HEK293T (cell line): ENCODE measurements at regions not wholly inside any gene's neighbourhood (a gene's known extent, or its start where the extent isn't known, plus 50 kb on each side); places are given as distances from the start of the nearest gene placed in this dataset.

Experiments used
- CTCF ChIA-PET: fragments of 350-600 bp; formaldehyde crosslinking; extraction: SDS; loops from one replicate; lab custom pipeline; 2021; ENCODE audit warnings: antibody characterized with exemption, inconsistent platforms; lab: Yijun Ruan, JAX
- POLR2A ChIA-PET: fragments of 350-600 bp; formaldehyde crosslinking; extraction: SDS; loops from one replicate; lab custom pipeline; 2020; ENCODE audit warnings: antibody characterized with exemption, inconsistent platforms; lab: Yijun Ruan, JAX
- DNase-seq: peaks from one replicate; pipeline ENCODE4 v3.0.0; 2012; ENCODE audit warnings: mixed read lengths; ENCODE audit errors: extremely low spot score
- ARNT ChIP-seq: fragments of 450-650 bp; IDR thresholded peaks from 2 replicates; pipeline ENCODE4 v1.6.1; 2017; ENCODE audit warnings: mild to moderate bottlenecking
- BHLHE40 ChIP-seq: fragments of 450-650 bp; IDR thresholded peaks from 2 replicates; pipeline ENCODE4 v1.6.1; 2016; ENCODE audit warnings: mild to moderate bottlenecking, moderate library complexity, borderline replicate concordance
- CTBP1 ChIP-seq: fragments of 450-650 bp; IDR thresholded peaks from 2 replicates; pipeline ENCODE4 v1.6.1; 2016; ENCODE audit warnings: borderline replicate concordance
- ELF4 ChIP-seq: fragments of 450-650 bp; IDR thresholded peaks from 2 replicates; pipeline ENCODE4 v1.6.1; 2017; ENCODE audit warnings: antibody characterized with exemption
- FOXA1 ChIP-seq: fragments of 450-650 bp; IDR thresholded peaks from 2 replicates; pipeline ENCODE4 v1.6.1; 2016; ENCODE audit warnings: mild to moderate bottlenecking
- FOXK2 ChIP-seq: fragments of 450-650 bp; IDR thresholded peaks from 2 replicates; pipeline ENCODE4 v1.6.1; 2016; ENCODE audit warnings: mild to moderate bottlenecking
- FOXM1 ChIP-seq: fragments of 450-650 bp; IDR thresholded peaks from 2 replicates; pipeline ENCODE4 v1.6.1; 2017; ENCODE audit warnings: mild to moderate bottlenecking, borderline replicate concordance
- HDGF ChIP-seq: fragments of 450-650 bp; IDR thresholded peaks from 2 replicates; pipeline ENCODE4 v1.6.1; 2017; ENCODE audit warnings: antibody characterized with exemption, borderline replicate concordance
- L3MBTL2 ChIP-seq: fragments of 450-650 bp; conservative IDR thresholded peaks from 2 replicates; pipeline ENCODE4 v1.6.1; 2016; ENCODE audit warnings: mild to moderate bottlenecking
- LEF1 ChIP-seq: fragments of 450-650 bp; IDR thresholded peaks from 2 replicates; pipeline ENCODE4 v1.6.1; 2017; ENCODE audit warnings: mild to moderate bottlenecking, borderline replicate concordance
- NFRKB ChIP-seq: fragments of 450-650 bp; IDR thresholded peaks from 2 replicates; pipeline ENCODE4 v1.6.1; 2016; ENCODE audit warnings: mild to moderate bottlenecking, moderate library complexity
- SP1 ChIP-seq: fragments of 450-650 bp; IDR thresholded peaks from 2 replicates; pipeline ENCODE4 v1.6.1; 2017
- SUZ12 ChIP-seq: fragments of 450-650 bp; IDR thresholded peaks from 2 replicates; pipeline ENCODE4 v1.6.1; 2016; ENCODE audit warnings: mild to moderate bottlenecking
- TARDBP ChIP-seq: fragments of 450-650 bp; IDR thresholded peaks from 2 replicates; pipeline ENCODE4 v1.6.1; 2016
- ZNF384 ChIP-seq: fragments of 450-650 bp; IDR thresholded peaks from 2 replicates; pipeline ENCODE4 v1.6.1; 2016
- TF ChIP-seq, protein P1 (sequence below): fragments of 450-650 bp; IDR thresholded peaks from 2 replicates; pipeline ENCODE4 v1.6.1; 2016

DNA sequence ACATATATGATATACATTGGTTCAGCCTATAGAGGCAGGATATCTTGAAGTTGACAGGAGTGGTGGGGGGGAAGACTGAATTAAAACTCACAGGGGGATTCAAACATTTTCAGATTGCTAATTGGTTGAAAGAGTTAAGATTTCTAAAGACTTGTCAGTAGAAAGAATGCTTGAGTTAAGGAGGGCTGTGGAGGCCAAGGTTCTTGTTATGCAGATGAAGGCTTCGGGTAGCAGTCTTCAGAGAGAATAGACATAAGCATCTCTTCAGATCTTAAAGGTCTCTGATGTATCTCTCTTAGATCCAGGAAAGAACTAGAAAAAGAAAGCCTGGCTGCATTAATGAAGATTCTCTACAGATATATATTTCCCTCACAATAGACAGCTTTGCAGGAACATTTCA is 209.8 kb upstream of the SEMA3D start:
- DNase-seq: no peak
- ChIA-PET CTCF (no interaction called here), POLR2A (no interaction called here)
- TF ChIP-seq HDGF (no peak), FOXA1 (no peak), NFRKB (no peak), ARNT (no peak)

DNA sequence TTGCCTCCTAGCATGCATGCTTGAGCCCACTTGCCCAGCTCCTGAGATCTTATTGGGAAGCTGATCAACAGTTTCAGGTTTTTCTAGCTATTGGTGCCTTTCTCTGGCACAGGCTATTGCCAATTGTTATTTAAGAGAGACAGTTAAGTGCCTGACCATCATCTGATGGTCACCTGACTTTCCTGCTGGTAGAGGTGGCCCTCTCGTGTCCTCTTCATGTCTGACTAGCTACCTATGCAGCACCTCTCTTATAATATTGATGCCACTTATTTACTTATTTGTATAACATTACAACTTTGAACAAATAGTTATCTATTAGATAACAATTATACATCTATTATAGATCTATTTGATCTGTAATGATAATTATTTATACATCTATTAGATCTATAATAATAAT is 205.9 kb upstream of the SEMA3D start:
- DNase-seq: no peak
- CTCF ChIA-PET: no interaction called here
- TF ChIP-seq, protein P1, sequence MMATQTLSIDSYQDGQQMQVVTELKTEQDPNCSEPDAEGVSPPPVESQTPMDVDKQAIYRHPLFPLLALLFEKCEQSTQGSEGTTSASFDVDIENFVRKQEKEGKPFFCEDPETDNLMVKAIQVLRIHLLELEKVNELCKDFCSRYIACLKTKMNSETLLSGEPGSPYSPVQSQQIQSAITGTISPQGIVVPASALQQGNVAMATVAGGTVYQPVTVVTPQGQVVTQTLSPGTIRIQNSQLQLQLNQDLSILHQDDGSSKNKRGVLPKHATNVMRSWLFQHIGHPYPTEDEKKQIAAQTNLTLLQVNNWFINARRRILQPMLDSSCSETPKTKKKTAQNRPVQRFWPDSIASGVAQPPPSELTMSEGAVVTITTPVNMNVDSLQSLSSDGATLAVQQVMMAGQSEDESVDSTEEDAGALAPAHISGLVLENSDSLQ: no peak
- TF ChIP-seq NFRKB: no peak
- POLR2A ChIA-PET: no interaction called here

GRCh38 chr7:85392326-85392725 is 205.5 kb upstream of the SEMA3D start:
- TF ChIP-seq FOXK2: no peak
- no peak for TF ChIP-seq SP1
- TF ChIP-seq TARDBP: no peak
- no peak for TF ChIP-seq HDGF
- no peak for TF ChIP-seq CTBP1
- TF ChIP-seq, protein P1: no peak
- no peak for TF ChIP-seq FOXA1
- no peak for TF ChIP-seq SUZ12
- TF ChIP-seq LEF1: no peak
- no peak for TF ChIP-seq ELF4
- no peak for TF ChIP-seq FOXM1
- TF ChIP-seq BHLHE40: no peak
- TF ChIP-seq L3MBTL2: no peak
- no peak for TF ChIP-seq ZNF384
- no peak for TF ChIP-seq ARNT
- no peak for TF ChIP-seq NFRKB
- DNase-seq: no peak
- ChIA-PET CTCF (no interaction called here), POLR2A (no interaction called here)

GRCh38 chr7:85386460-85386859 is 199.6 kb upstream of the SEMA3D start:
- DNase-seq: no peak
- TF ChIP-seq FOXK2 (no peak), SUZ12 (no peak), ELF4 (no peak), ZNF384 (no peak), TARDBP (no peak), FOXM1 (no peak)
- ChIA-PET CTCF (no interaction called here), POLR2A (no interaction called here)

DNA sequence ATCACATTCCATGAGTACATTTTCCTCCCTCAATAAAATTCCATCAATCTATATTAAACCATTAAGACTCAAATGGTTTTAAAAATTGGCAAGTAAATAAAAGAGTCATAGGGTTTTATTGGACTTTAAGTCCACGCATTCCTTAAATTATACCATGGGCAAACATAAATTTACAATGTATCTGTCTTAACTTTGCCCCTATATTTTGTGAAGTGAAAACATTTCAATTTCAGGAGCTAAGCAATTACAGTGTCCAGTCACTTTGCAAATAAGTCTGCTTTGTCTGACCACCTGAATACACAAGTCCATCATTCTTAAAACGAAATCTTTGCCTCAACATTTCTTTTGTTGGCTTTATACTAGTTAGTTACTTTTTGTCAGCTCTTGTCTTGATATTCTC is 197.5 kb upstream of the SEMA3D start:
- POLR2A ChIA-PET: no interaction called here
- DNase-seq: no peak
- no peak for TF ChIP-seq HDGF
- no peak for TF ChIP-seq SP1
- no peak for TF ChIP-seq SUZ12
- no peak for TF ChIP-seq BHLHE40
- TF ChIP-seq FOXK2: no peak
- no peak for TF ChIP-seq CTBP1
- TF ChIP-seq TARDBP: no peak
- TF ChIP-seq ZNF384: no peak
- TF ChIP-seq NFRKB: no peak
- no peak for TF ChIP-seq L3MBTL2
- TF ChIP-seq ARNT: no peak
- no peak for TF ChIP-seq ELF4
- TF ChIP-seq FOXM1: no peak
- no peak for TF ChIP-seq FOXA1
- TF ChIP-seq, protein P1: no peak
- no peak for TF ChIP-seq LEF1
- CTCF ChIA-PET: no interaction called here

DNA sequence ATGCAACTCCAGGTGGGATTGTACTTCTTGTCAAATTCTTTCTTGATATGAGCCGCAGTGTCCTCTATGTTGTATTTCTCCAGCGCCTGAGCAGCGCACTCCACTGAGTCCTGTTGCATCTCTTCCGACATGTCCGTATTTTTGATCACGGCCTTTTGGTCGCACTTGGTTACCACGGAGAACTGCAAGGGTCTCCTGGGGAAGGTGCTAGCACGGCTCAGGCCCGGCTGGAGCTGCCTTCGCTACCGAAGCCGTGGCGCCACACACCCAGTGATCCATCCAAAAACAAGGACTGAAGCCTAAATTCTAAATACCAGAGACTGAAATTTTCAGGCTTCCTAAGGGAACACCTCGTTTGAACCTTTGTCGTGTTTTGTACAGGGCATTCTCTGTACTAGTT is 194.4 kb upstream of the SEMA3D start:
- CTCF ChIA-PET: no interaction called here

GRCh38 chr7:85376589-85376988 is 189.7 kb upstream of the SEMA3D start:
- DNase-seq: no peak
- TF ChIP-seq FOXK2: no peak
- TF ChIP-seq SUZ12: no peak
- TF ChIP-seq L3MBTL2: no peak
- TF ChIP-seq NFRKB: no peak
- no peak for TF ChIP-seq HDGF
- TF ChIP-seq FOXM1: no peak
- TF ChIP-seq ZNF384: no peak
- TF ChIP-seq ARNT: no peak
- TF ChIP-seq ELF4: no peak
- TF ChIP-seq, protein P1: no peak
- TF ChIP-seq SP1: no peak
- no peak for TF ChIP-seq CTBP1
- no peak for TF ChIP-seq LEF1
- TF ChIP-seq FOXA1: no peak
- no peak for TF ChIP-seq TARDBP
- POLR2A ChIA-PET: no interaction called here
- CTCF ChIA-PET: no interaction called here

More for the DNA sequence above, 194.4 kb upstream of the SEMA3D start:
- POLR2A ChIA-PET: no interaction called here
- DNase-seq: no peak
- TF ChIP-seq CTBP1 (no peak), ELF4 (no peak), FOXA1 (no peak), ZNF384 (no peak), FOXK2 (no peak), BHLHE40 (no peak), NFRKB (no peak), LEF1 (no peak), ARNT (no peak), TARDBP (no peak), SUZ12 (no peak), L3MBTL2 (no peak), SP1 (no peak)
- TF ChIP-seq, protein P1: no peak
